Stimulated activated CD4-positive, alpha-beta T cell treated with anti-CD3 and anti-CD28 coated beads, Interleukin-1b, Interleukin-23, amount 100 ng/mL, for 48 hours (primary cell): ENCODE measurements at regions not wholly inside any gene's neighbourhood (a gene's known extent, or its start where the extent isn't known, plus 50 kb on each side); places are given as distances from the start of the nearest gene placed in this dataset.
"Not testable (repeated sequence)": the region's sequence is repeated elsewhere in the genome, so short reads cannot be mapped to it uniquely, and the experiment has no call there.

Source experiments
- DNase-seq: peaks from one replicate; pipeline ENCODE4 v3.0.0-alpha.2; 2020

- DNase-seq: no peak
These were observed 942.1 kb upstream of the GRIA3 start for GRCh38 chrX:122241959-122242358.

GRCh38 chrX:122244080-122244479, 940.0 kb upstream of the GRIA3 start:
- DNase-seq: no peak

- no peak for DNase-seq
These were observed 938.9 kb upstream of the GRIA3 start for GRCh38 chrX:122245175-122245574.

- DNase-seq: no peak
These were observed 938.1 kb upstream of the GRIA3 start for GRCh38 chrX:122245943-122246342.

- DNase-seq: no peak
These were observed 937.1 kb upstream of the GRIA3 start for GRCh38 chrX:122246937-122247336.

- no peak for DNase-seq
These were observed 935.4 kb upstream of the GRIA3 start for GRCh38 chrX:122248681-122249080.

GRCh38 chrX:122252454-122252853, 931.6 kb upstream of the GRIA3 start:
- no peak for DNase-seq

- no peak for DNase-seq
These were observed 915.7 kb upstream of the GRIA3 start for GRCh38 chrX:122268353-122268752.

GRCh38 chrX:122269243-122269781, 914.8 kb upstream of the GRIA3 start:
- no peak for DNase-seq

GRCh38 chrX:122270809-122271494, 913.1 kb upstream of the GRIA3 start:
- no peak for DNase-seq

- DNase-seq: no peak
These were observed 912.1 kb upstream of the GRIA3 start for GRCh38 chrX:122272011-122272410.

GRCh38 chrX:122279746-122280145, 904.3 kb upstream of the GRIA3 start:
- DNase-seq: no peak

- not testable (repeated sequence) for DNase-seq
These were observed 884.3 kb upstream of the GRIA3 start for GRCh38 chrX:122299822-122300221.

GRCh38 chrX:122301491-122301890, 882.6 kb upstream of the GRIA3 start:
- DNase-seq: no peak

- no peak for DNase-seq
These were observed 880.3 kb upstream of the GRIA3 start for GRCh38 chrX:122303761-122304160.

GRCh38 chrX:122344816-122345215, 839.3 kb upstream of the GRIA3 start:
- DNase-seq: no peak

GRCh38 chrX:122363112-122363795, 820.8 kb upstream of the GRIA3 start:
- DNase-seq: no peak

- DNase-seq: not testable (repeated sequence)
These were observed 808.5 kb upstream of the GRIA3 start for GRCh38 chrX:122375533-122375932.

GRCh38 chrX:122389005-122389404, 795.1 kb upstream of the GRIA3 start:
- DNase-seq: no peak

GRCh38 chrX:122418758-122419157, 765.3 kb upstream of the GRIA3 start:
- no peak for DNase-seq

GRCh38 chrX:122421434-122422121, 762.5 kb upstream of the GRIA3 start:
- no peak for DNase-seq

- DNase-seq: no peak
These were observed 761.5 kb upstream of the GRIA3 start for GRCh38 chrX:122422547-122422946.

- DNase-seq: no peak
These were observed 749.1 kb upstream of the GRIA3 start for GRCh38 chrX:122434942-122435341.

- DNase-seq: no peak
These were observed 744.2 kb upstream of the GRIA3 start for GRCh38 chrX:122439831-122440230.
